GM21381 (cell line): ENCODE measurements at regions not wholly inside any gene's neighbourhood (a gene's known extent, or its start where the extent isn't known, plus 50 kb on each side); places are given as distances from the start of the nearest gene placed in this dataset.
"Not testable (repeated sequence)": the region's sequence is repeated elsewhere in the genome, so short reads cannot be mapped to it uniquely, and the experiment has no call there.

Experiments used
- ATAC-seq: cut with Tn5 transposase; IDR thresholded peaks from one replicate; pipeline ENCODE4 v1.9.1; 2021; ENCODE audit warnings: mild to moderate bottlenecking, moderate library complexity; ENCODE audit not compliant: unreplicated experiment

DNA sequence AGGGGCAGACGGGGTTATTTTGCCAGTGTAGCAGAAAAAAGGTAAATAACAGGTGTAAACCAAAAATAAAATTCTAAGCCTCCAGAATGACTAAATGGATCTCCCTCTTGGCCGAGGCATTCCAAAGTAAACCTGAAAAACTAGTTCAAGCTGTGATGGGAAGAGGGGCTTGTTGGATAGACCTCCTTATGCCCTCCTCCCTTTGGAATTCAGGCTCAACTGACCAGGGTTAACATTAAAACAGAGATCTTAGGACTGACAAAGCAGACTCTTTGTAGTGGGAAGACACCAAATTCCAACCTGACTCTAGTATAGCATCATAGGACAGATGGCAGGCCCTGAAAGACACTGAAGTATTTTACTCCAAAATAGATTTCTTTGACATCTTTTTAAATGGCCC, 113.8 kb upstream of the ITGB1 start:
- ATAC-seq: no peak

DNA sequence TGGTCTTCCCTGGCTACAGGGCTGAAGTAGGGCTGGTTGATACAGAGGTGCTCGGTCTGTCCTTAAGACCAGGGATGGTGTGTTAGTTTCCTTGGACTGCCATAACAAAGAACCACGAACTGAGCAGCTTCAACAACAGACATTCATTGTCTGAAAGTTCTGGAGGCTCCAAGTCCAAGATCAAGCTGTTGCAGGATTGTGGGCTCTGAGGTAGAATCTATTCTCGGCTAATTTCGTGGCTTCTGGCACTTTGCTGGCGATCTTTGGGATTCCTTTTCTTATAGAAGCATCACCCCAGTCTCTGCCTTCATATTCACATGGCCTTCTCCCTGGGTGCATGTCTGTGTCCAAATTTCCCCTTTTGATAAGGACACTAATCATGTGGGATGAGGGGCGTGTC, 112.1 kb upstream of the ITGB1 start:
- ATAC-seq: no peak

DNA sequence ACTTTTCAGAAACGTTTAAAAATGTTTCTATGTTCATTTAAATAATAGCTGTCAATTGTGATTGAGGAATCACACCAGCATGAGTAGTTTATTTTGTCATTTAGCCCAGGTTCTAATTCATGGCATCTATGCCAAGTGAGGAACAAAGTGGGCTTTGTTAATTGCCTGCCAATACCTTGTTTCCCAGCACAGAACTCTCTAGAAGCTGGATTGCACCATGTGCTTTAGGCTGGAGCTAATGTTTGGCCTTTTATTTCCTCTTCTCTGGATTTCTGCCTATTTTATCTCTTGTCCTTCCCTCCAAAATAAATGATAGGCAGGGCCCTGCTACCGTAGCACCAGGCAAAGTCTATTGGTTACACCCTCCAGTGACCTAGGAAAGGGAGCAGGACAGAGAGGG, 109.9 kb upstream of the ITGB1 start:
- no peak for ATAC-seq

DNA sequence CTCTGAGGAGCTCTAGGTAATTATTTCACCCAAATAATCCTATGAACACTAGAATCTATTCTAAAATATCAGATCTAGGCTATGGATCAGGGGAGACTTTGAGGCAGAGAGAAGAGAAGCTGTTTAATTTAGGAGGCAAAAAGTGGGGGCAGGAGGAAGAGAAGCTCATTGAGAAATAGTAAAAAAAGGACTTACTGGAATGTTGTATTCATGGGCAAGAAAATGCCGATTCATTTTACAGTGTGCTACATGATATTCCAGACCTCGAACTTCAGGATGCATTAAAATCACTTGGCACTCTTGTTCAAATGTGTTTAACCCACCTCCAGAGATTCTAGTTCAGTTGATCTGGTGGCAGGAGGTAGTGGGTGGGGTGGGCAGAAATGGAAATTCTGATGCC, 109.5 kb upstream of the ITGB1 start:
- ATAC-seq: no peak

DNA sequence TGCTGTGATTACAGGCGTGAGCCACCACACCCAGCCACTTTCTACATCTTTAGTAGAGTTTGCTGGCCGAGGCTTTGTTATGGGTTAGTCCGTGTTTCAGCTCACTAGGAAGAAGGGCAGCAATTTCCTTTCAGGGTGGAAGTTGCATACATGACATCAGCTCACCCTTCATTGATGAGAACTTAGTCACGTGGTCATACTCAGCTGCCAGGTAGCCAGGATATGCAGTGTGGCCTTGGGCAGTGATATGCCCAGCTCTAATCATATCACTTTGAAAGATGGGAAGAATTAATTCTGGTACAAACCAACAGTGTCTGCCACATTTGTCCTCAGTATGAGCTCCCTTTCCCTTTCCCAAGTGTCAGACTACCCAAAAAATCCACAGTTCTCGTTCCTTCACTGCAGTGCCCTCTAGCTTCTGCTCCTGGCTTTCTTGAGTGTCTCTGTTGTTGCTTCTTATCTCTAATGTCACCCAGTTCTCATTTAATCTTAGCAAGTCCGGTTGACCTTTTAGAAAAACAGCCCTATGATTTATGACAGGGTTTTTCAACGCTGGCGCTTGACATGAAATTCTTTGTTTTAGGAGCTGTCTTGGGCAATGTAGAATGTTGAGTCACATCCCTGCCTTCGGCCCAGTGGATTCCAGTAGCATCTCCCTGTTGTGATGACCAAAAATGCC, 108.7 kb upstream of the ITGB1 start:
- no peak for ATAC-seq

DNA sequence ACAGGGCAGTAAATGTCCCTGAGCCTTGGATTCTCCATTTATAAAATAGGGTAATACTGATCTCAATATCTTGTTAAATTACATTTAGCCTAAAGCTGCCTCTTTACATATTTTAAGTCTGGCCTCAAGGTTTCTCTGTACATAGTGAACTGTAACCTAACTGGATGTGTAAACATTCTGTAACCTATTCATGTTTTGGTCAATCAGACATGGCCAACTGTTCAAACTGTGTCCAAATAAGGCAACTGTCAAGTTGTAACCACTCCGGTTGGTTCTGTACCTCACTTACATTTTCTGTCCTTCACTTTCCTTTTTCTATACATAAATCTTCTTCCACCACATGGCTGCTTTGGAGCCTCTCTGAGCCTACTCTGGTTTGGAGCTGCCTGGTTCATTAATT, 107.1 kb upstream of the ITGB1 start:
- no peak for ATAC-seq

DNA sequence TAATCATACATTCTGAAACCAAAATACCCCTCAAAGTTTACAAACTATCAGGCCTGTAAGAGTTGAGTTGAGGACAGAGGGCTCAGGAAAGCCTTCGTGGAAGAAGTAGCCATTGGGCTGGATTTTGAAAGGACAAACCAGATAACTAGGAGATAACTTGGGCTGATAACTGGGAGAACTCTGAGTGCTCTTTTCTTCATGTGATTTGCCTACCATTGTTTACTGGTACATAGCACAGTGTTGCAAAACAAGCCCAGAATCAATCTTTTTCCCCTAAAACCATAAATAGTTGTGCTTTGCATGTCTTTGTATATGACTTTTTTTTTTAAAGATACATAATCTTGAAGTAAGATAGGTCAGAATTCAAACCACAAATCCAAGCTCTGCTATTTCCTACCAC, 106.7 kb upstream of the ITGB1 start:
- ATAC-seq: no peak

DNA sequence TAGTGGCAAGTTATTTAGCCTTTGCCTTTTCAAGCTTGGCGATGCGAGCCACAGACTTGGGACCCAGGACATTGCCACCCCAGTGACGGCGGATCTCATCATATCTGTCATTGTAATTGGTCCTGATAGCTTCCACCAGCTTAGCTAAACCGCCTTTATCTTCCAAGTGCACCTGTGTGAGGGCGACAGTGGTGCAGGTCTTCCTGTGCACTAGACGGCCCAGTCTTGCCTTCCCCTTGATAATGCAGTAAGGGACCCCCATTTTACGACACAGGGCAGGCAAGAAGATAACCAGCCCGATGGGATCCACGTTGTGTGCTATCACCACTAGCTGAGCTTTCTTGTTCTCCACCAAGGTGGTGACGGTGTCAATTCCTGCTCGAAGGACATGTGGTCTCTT, 99.6 kb upstream of the ITGB1 start:
- ATAC-seq: no peak

DNA sequence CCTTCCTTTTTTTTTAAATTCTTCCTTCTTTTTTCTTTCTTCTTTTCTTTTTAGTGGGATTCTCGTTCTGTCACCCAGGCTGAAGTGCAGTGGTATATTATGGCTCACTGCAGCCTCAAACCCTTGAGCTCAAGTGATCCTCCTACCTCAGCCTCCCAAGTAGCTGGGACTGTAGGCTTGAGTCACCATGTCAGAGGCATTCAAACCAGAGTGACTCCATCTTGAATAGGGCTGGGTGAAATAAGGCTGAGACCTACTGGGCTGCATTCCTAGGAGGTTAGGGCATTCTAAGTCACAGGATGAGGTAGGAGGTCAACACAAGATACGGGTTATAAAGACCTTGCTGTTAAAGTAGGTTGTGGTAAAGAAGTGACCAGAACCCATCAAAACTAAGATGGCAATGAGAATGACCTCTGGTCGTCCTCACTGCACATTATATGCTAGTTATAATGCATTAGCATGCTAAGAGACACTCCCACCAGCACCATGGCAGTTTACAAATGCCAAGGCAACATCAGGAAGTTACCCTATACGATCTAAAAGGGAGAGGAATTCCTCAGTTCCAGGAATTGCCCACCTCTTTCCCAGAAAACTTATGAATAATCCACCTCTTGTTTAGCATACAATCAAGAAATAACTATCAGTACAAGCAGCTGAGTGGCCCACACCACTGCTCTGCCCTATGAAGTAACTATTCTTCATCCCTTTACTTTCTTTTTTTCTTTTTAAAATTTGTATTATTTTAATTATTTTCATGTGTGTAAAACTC, 99.0 kb upstream of the ITGB1 start:
- no peak for ATAC-seq

DNA sequence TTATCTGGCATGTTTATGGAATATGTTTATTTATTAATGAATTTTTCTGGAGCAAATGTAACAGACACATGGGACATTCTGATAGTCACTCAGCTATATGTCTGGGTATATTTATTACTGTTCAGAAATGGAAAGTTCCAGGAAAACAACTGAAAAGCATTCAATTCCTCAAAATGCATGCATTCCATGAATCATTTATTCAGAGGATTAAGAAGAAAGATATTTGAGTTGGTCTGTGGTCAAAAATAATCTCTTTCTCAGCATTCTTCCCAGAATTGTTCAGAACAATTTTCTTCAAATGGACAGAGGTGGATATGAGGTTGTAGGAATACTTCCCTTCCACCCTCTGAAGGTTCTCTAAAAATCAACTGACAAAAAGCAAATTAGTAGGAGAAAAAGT, 97.6 kb upstream of the ITGB1 start:
- ATAC-seq: no peak

DNA sequence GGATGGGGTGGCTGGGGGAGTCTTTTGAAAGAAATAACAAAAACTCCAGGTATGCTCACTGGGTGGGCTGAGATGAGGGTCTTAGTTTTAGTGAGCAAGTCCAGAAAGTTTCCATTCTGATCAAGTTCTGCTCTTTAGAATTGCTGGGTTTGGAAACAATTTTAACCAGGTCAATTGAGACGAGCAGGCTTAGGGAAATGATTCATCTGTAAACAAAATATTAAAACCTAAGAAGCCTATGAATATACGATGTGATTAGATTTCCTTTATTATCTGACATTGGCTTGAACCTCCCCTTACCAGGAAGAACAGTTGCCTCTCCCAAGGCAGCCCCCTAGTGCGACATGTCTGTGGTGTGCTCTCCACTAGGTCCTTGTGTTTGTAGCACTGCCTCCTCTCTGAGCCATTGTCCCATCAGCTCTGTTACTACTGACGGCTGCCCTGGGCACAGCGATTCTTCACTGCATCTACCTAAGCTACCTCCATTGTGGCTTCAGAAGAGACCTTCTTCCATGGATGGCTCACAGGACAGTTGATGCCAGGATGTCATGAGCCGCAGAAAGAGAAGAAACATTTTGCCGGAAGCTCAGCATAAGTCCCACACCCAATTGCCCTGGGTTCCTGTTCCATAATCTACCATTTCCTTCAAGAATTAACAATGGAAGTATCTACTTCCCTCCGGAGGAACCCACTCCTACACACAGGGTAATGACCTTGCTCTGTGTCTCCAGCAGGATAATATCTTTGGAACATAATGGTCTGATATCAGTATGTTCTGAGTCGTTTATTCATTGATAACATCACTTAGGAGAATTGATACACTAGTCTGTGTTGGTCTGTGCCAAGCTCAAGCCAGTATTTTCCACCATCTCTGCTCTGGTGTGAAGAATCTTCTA, 95.1 kb upstream of the ITGB1 start:
- ATAC-seq: no peak

DNA sequence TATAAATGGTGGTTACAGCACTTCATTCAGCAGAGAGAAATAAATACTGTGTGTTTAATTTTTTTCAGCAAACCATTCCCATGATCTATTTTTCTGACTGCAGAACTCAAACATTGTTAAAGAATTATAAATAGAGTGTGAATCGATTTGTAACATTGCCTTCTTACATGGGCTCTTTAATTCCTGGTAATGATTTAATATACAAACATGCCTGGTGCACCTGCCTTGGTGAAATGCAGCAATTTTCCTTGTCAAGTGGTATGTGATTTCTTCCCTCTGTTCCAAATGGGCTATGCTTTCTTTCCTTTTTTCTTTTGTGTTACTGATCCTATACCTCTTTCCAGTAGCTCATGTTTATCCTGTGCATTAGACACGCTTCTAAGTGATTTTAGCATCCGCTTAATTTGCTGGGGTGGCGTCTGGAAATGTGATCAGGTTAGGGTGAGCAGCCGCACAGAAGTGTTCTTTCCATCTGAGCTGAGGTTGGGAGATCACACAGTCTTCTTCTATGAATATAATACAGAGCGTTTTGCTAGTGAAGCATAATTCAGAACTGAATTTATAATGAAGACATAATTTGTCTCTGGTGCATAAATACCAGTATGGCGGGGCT, 94.3 kb upstream of the ITGB1 start:
- ATAC-seq: no peak

DNA sequence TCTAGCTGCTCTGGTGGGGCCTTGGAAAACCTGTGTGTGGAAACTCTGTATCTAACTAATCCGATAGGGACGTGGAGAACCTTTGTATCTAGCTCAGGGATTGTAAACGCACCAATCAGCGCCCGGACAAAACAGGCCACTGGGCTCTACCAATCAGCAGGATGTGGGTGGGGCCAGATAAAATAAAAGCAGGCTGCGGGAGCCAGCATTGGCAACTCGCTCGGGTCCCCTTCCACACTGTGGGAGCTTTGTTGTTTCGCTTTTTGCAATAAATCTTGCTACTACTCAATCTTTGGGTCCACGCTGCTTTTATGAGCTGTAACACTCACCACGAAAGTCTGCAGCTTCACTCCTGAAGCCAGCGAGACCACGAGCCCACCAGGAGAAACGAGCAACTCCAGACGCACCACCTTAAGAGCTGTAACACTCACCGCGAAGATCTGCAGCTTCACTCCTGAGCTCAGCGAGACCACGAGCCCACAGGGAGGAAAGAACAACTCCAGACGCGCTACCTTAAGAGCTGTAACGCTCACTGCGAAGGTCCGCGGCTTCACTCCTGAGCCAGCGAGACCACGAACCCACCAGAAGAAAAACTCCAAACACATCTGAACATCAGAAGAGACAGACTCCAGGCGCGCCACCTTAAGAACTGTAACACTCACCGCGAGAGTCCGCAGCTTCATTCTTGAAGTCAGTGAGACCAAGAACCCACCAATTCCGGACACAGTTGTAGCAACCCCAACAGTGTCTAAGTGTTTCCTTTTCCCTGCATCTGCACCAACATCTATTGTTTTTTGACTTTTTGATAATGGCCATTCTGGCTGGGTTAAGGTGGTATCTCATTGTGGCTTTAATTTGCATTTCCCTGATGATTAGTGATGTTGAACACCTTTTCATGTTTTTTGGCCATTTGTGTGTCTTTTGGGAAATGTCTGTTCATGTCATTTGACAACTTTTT, 92.2 kb upstream of the ITGB1 start:
- not testable (repeated sequence) for ATAC-seq

DNA sequence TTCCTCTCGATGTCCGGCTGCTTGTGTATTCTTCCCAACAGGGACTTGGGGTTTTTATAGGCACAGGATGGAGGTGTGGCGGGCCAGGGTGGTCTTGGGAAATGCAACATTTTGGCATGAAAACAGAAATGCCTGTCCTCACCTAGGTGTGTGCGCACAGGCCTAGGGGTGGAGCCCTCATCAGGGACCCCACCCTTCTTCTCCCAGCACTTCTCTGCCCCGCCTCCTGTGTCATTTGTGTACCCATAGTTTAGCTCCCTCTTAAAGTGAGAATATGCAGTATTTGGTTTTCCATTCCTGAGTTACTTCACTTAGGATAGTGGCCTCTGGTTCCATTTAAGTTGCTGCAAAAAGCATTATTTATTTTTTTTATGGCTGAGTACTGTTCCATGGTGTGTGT, 90.2 kb upstream of the ITGB1 start:
- no peak for ATAC-seq

DNA sequence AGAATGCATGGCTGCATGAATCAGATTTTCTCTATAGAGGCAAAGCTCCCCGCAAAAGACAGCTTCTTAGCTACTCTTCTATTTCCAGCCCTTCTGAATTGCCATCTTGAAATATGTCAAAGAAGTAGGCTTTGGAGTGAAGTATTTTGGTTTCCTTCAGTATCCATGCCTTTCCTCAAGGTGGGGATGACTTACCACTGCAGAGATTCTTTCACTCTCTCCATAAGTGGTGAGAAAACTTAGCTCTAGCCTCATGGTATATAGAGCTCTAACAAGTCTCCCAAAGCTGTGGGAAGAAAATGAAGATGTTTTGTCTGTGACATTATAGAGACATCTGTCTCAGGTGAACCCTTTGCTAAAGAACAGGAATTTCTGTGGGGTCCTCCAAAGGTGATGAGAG, 89.6 kb upstream of the ITGB1 start:
- no peak for ATAC-seq

DNA sequence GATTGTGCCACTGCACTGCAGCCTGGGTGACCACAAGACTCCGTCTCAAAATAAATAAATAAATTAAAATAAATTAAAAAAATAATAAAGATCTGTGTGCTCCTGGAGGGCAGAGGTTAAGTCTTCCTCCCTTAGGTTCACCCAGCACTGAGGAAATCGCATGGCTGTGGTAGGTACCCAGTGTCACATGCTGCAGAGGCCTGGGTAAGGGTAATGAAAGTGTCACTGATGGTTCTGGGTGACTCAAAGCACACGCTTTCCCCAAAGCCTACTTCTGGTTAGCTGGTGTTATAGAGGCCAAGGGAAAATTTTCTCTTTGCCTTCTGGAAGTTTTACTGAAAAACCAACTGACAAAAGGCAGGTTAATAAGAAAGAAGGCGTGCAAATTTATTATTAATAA, 88.8 kb upstream of the ITGB1 start:
- no peak for ATAC-seq

DNA sequence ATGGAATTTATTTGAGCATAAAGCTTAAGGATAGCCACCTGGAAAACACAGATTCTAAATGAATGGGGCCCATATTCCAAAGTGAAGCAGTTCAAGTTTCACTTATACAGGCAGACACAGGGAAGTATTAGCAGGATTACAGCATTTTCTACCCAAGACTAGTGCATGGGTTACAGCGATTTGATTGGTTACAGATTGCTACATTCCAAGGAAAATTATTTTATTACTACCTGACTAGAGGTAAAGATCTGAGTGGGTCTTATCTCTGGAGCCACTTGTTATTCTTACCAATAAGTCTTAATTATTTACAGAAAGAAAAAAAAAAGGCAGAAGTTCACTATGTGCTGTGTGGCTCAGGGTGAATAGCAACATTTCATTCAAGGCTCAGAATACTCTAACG, 87.4 kb upstream of the ITGB1 start:
- no peak for ATAC-seq

DNA sequence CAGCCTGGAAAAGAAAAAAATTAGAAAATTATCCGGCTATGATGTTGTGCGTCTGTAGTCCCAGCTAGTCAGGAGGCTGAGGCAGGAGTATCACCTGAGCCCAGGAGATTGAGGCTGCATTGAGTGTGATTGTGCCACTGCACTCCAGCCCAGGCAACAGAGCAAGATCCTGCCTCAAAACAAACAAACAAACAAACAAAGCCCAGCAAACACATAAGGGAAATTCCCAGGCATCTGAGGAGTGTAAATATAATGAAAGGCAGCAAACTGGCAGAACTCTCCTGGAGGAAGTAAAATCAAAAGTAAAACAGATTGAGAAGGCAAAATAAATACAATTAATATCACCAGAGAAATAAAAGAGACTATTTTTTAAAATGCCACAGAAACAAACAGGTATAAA, 84.5 kb upstream of the ITGB1 start:
- no peak for ATAC-seq

DNA sequence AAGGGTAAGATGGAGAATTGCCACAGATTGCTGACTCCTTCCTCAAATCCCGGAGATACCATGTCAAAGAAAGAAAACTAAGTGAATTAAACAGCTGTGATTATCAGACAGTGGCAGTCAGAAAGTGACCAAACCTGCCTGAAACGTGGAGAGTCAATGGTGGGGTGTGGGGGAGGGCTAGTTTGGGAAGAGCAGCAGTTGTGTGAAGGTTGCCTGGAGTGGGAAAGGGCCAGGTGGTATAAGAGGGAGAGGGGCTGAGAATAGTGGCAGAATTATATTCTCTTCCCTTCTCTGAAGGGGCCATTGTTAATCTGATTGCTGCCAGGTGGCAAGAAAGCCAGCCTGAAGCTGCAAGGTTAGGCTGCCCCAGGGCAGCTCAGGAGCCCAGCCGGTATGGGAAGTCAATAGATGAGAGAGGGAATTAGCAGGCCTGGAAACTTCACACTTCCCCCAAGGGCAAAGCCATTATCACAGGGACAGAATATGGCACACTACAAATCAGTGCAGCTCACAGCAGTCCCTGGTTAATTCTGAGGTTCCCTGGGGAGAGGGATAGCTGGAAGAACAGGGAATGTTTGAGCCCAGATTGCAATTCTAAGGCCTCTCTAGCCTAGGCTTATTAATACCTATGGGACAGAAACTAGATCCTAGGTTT, 83.9 kb upstream of the ITGB1 start:
- ATAC-seq: no peak

DNA sequence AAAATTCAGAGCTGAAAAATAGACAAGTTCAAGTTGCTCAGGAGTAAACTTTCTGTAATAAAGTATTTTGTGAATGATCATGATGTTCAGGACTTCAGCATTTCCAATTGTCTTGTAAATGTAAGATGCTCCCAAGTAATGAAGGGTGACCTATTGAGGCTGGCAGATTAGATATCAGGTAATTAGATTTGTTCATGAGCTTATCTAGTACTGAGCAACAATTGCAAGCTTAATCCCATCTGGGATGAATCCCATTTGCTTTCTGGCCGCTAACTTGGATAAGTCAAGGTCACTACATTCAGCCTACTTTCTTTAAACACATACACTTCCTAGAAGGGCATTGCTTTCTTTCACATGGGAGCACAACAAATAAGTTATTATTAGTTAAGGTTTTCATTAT, 82.4 kb upstream of the ITGB1 start:
- ATAC-seq: no peak
